Left hindlimb (tissue), 1 donor: ENCODE measurements at regions not wholly inside any gene's neighbourhood (a gene's known extent, or its start where the extent isn't known, plus 50 kb on each side); places are given as distances from the start of the nearest gene placed in this dataset.
"Not testable (repeated sequence)": the region's sequence is repeated elsewhere in the genome, so short reads cannot be mapped to it uniquely, and the experiment has no call there.

ENCODE experiments used
- DNase-seq: peaks from one replicate; pipeline ENCODE4 v3.0.0-alpha.2; 2018

DNA sequence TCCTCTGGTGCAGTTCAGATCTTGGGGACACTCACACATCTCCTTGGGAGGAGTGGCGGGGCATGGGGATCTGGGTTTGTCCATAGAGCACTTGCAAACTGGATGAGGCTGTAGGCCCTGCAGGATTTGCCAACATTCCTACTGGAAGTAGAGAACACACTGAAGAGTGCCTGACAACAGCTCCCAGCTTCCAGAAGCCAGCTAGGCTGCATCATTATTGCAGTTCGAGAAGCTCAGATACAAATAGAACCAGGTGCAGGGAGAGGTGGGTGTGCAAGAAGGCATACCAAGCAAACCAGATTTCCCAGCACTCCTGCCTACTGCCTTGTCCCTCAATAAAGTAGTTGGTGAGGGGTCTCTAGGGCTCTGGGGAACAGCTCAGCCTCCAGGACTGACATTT, 52.5 kb downstream of the RHOB start:
- no peak for DNase-seq

DNA sequence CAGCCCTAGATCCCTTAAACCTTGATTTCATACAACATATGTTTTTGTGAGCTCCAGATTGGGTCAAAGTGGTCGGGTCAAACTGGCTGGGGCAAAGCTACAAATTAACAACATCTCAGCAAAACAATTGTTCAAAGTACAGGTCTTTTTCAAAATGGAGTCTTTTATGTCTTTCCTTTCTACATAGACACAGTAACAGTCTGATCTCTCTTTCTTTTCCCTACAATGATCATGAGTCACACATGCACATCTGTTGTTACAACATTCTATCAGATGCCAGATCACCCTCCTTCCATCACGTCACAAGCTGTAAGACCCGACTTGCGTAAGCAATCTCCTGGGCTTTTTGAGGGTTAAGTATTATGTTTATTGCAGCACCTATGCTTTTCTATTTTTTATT, 55.1 kb downstream of the RHOB start:
- no peak for DNase-seq

DNA sequence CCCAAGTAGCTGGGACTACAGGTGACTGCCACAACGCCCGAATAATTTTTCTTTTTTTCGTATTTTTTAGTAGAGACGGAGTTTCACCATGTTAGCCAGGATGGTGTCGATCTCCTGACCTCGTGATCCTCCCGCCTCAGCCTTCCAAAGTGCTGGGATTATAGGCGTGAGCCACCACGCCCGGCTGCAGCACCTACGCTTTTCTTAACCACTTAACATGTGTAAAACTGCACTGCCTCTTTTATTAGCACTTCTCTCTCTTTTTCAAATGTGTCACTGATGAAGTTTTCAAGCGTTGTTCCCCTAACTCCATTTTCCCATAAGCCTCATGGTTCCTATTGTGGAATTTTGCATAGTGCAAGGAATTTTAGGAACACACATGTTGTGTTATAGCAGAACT, 55.6 kb downstream of the RHOB start:
- not testable (repeated sequence) for DNase-seq

DNA sequence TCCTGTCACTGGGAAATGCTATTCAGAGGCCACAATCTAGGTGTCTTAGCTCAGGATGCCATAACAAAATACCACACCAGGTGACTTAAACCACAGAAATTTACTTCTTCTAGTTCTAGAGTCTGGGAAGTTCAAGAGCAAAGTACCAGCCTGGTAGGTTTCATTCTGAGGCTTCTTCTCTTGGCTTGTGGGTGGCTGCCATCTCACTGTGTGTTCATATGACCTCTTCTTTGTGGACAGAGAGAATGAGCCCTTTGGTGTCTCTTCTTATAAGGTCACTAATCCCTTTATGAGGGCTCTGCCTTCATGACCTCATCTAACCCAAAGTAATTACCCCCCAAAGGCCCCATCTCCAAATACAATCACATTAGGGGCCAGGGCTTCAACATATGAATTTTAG, 57.3 kb downstream of the RHOB start:
- DNase-seq, result no peak

DNA sequence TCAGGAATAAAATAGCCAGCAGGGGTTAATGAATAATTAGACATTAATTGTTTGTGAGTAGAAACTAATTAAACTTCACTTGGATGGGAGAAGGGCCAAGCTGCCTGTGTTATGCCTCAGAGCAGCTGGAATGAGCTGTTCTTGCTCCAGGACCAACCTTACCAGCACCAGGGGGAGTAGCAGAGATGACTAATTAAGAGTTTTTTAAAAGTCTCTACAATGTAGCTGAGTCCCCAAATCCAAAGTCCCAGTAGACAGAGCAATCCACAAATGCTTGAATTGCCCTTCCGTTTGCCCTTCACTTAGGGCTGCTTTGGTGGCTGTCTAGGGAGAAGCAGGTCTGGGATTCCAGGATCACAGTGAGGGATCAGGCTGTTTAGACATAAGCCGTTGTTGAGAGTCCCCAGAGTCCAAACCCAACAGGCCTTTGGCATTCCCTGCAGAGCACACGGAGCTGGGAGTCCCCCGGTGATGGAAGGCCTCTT, 59.4 kb downstream of the RHOB start:
- no peak for DNase-seq

DNA sequence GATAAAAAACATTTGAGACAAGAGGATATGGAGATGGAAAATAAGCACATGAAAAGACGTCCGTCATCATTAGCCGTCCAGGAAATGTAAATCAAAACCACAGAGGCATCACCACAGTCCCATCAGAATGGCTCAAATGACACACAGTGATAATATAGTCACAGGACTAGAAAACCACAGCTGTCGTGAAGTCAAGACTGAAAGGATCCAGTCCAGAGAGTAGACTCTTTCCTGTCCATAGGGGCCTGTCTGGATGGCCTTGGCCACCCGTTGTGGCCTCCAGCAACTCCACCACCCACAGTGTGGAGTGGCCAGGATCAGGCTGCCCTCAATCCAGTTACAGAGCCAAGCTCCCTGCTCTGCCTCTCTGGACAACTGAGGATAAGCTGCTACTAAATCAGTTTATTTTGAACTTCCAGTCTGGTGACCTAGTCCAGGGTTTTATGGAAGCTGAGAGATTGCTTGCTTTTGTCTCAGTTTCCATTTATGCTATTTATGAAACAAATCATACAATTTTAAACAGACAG, 60.4 kb downstream of the RHOB start:
- no peak for DNase-seq

DNA sequence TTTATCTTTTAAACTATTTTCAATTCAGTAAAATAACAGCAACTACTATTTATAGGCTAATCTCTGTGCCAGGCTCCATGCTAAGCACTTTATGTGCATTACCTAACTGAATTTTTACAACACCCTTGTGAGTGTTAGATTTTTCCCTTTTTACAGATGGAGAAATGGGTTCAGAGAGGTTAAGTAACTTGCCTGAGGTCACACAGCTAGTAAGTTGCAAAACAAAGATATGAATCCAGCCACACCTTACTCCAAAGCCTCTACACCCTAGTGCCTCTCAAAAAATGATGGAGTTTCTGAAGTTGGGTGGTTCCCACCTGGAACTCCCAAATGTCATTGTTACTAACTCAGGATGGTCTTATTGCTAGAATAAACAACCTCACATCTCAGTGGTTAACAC, 60.8 kb downstream of the RHOB start:
- no peak for DNase-seq

DNA sequence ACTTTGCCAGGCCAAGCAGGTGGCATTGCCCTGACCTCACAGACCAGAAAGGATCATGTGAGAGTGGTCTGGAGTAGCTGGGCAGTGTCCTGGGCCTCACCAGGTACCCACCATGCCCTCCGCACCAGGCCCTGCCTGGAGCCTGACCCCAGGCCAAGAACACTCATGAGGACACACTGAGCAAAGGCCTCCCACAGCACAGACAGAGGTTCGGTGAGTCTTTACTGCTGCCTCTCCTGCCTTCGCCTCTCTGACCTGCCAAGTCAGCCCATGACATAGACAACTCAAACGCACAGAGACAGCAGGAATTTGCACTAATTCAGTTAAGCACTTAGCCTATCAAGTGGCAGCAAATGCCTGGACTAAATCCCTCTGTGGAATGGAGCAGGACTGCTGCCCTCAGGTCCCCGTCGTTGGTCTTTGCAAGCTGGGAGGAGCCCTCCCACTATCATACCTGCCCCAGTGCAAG, 62.5 kb downstream of the RHOB start:
- DNase-seq, result no peak

DNA sequence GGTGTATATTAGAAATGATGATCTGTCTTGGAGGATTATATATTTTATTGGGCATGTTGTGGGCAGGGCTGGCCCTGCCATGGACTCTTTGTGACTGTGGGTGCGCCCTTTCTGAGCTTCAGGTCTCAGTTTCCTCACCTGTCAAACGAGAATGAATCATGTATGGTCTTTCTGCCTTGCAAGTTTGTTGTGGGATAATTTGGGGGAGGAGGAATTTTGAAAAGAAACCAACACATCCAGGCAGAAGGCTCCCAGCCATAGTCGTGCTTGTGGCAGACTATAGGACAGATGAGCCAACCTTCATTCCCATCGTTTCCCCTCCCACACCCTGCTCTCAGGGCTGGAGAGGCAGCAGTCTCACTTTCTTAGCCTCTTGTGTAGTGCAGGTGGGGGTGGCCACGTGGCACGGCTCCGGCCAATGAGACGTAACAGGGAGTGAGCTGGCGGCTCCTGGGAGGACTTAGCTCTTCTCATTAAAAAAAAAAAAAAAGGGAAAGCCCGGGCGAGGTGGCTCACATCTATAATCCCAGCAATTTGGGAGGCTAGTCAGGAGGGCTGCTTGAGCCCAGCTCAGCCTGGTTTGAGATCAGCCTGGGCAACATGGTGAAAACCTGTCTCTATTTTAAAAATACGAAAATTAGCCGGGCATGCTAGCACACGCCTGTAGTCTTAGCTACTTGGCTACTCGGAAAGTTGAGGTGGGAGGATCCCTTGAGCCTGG, 63.1 kb downstream of the RHOB start:
- no peak for DNase-seq

DNA sequence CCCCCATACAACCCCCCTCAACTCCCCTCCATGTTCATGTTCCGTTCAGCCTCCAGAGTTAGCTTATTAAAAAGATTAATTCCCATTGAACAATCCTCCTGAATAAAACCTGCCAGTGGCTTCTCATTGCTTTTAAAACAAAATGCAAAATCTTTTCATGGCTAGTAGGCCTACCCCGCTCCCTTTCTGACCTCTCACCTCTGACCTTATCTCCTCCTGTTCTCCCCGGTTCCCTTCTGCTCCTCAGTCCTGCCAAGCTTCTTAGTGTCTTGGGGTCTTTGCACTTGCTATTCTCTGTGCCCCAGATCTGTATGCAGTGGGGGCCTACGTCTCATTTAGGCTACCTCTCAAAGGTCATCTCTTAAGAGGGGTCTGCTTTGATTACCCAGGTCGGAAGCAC, 64.3 kb downstream of the RHOB start:
- DNase-seq, result no peak

DNA sequence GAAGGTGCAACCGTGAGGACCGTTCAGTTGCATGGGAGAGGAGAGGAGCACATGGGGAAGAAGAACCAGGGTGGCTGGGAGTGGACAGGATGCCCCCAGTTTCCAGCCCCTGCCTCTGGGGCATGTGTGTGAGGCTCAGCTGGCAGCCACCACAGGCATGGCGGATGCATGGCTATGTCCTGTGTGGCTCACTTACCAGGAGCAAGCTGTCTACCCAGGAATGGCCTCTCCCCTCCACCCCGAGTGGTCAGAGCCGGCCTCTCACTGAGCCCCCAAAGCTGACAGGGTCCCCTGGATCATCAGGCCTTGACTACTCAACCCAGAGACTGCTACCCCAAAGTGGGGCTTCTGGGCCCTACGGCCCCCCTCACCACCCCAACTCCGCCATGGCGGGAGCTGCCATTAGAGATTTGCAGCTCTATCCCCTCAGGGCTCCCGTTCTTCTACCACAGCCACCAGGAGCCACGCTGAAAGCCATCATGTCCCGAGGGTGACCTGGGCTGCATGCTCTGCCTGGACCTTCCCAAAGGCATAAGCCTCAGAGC, 65.3 kb downstream of the RHOB start:
- DNase-seq, result no peak

DNA sequence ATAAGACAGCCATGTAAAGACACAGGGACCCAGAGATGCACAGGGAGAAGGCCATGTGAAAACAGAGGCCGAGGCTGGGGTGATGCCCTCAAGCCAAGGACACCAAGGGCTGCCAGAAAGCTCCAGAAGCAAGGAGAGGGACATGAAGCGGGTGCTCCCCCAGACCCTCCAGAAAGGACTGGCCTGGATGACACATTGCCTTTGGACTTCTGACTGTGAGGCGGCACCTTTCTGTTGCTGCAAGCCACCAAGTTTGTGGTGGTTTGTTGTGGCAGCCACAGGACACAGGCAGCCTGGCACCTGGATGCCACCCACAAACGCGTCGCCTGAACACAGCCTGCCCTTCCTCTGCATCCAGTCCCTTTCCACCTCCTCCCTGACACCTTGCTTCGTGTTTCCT, 67.1 kb downstream of the RHOB start:
- no peak for DNase-seq

DNA sequence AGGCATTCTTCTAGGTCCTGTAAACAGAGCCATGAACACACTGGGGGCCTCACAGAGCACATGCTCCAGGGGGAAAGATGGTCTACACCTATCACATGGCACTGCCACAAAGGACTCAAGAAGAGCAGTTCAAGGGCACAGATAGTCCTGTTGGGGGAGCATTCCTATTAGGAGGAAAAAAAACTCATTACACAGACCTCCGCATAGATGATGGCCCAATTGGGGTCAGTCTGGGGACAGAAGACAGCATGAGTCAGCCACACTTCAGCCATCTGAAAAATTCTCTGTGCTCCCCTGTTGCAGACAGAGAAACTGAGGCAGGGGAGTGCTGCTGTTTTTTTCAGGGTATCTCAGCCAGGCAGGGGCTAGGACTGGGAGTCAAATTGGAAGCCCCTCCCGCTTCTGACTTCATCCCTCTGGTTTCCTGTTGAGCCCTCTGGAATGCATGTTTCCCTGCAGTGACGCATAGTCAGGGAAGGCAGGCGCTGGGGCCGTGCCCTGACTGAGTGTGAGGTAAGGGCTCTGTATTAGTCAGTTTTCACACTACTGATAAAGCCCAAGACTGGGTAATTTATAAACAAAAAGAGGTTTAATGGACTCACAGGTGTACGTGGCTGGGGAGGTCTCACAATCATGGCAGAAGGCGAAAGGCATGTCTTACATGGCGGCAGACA, 67.9 kb downstream of the RHOB start:
- DNase-seq, result no peak

DNA sequence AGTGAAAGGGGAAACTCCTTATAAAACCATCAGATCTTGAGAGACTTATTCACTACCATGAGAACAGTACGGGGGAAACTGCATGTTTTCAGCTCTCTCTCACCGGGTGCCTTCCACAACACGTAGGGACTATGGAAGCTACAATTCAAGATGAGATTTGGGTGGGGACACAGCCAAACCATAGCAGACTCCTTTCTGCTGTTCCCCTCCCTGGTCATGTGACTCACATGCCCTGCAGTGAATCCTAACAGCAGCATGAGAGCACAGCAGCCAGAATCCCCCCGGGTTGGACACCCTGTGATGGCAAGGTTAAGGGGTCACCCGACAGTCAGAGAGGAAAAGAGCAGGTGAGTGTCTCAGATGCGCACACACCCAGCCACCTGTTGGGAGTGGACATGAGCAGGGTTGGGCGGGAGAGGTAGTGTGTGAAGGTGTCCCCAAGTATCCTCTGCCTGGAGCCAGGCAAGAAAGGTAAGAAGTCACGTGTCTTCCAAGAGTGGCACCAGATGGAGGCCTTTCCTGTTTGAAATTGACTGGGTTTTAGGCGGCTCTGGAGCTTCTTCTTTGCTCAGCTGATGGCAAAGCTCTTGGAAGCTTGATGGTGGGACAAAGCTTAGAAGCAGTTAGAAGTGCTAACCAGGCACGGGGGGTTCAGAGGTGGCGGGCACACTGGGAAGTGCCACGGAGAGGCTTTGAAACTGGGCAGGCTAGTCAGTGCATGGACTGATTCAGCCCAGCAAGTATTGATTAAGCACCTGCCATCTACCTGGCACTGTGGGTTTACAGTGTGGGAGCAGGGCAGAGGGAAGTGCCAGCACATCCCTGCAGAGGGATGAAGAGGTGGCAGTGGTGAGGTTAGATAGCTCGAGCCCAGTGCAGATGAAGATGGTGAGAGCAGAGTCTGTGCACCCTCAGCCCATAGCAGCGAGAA, 68.7 kb downstream of the RHOB start:
- DNase-seq, result no peak

DNA sequence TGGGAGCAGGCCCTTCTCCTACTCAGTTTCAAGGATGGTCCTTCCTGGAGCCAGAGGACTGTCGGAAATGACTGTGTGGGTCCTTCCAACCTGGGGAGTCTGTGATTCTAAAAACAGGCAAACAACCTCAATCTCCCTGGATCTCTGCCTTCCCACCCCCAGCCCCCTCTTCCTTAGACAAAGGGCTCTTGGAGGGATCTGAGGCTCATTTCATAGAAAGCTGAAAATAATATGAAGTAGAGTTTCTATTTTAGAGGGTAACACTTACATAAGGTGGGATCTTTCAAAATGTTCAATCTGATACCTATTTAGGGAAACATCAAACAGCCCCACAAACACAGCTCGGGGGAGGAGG, 69.4 kb downstream of the RHOB start:
- no peak for DNase-seq

DNA sequence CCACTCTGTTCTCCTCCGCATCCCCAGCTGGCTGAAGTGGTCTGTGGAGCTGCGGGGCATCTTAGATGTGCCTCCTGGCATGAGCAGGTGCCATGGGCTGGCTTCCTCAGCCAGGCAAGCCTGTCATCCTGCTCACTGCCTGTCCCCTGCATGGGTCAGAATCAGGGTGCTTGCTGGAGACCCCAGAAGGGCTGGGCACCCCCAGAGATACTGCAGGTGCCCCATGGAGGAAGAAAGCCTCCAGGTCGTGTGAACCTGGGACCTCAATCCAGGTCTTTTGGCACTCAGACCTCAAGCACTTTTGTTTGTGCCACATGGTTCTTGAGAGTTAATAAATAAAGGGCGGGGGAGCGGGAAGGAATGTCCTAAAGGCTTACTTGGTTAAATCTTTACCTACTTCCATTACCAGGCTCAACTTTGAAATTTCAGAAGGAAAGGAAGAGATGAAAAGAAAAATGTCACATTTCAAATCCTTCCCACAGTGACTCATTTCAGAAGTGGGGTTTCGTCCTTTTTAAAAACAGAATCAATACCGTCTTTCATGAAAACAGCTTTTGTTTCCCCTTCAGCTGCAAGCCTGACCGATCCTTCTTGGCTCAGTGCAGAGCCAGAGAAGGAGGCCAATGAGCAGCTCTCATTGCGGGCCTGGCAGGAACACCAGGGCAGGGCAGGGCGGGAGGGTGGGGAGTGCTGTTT, 69.9 kb downstream of the RHOB start:
- DNase-seq, result no peak

DNA sequence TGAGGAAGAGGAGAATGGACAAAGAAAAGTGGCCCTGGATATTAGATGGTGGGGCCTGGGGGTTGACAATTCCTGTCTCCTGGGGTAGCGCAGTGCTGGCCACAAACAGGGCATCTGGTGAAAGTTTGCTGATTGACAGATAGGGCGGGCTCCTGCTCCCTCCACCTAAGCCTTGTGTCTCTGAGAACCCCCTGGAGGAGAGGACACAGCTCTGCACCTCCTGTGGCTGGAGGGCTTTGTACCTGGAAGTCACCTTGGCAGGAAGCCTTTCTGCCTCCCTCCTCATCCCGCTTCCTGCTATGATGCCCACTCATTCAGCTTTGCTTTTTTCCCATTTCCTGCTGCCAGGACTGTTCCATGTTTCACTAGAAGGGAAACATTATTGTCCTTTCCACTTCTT, 72.4 kb downstream of the RHOB start:
- no peak for DNase-seq

DNA sequence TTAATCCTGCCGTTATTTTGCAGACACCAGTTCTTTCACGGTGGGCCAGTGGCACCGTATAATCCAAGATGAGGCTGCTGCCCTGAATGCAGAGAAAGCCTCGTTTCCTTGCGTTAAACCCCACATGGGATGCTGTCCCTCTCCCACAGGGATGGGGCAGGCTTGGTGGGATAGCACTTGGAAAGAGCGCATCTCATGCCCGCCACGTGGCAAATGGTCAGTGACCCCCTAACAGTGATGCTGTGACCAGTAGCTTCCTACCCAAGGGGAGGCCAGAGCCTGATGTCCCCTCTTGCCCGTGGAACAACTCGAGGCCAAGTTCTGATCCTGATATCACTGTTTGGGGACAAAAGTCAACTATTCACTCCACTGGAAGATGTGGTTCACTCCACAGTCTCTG, 73.3 kb downstream of the RHOB start:
- DNase-seq, result no peak

DNA sequence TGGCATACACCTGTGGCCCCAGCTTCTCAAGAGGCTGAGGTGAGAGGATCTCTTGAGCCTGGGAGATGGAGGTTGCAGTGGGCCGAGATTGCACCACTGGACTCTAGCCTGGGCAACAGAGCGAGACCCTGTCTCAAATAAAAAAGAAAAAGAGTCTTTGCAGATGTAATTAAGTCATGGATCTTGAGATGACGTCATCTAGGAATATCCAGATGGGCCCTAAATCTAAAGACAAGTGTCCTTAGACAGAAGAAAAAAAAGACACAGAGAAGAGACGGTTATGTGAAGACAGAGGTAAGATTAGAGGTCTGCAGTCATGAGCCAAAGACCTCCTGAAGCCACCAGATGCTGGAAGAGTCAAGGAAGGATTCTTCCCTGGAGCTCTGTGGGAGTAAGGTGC, 74.3 kb downstream of the RHOB start:
- DNase-seq, result no peak

DNA sequence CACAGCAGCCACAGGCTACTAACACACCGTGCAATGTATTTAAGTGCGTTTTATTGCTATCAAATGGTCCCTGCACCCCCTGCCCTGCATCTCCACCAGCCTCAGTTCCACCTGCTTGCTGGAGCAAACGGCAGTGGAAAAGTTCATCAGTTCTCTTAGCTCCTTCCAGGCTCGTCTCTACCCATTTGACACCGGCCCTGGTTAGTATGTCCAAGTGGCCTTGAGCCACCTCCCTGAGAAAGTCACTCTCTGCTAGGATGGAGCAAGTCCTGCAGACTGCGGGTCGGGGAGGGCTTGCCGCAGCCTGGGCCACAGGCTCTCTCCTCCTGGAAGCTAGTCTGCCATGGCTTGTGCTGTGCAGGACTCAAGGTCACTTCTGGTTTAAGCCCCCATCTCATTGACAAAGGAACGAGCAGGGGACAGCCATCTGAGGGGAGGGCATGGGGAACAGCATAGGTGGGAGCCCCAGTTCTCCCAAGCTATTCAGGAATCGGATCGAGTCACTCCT, 74.9 kb downstream of the RHOB start:
- DNase-seq, result no peak

DNA sequence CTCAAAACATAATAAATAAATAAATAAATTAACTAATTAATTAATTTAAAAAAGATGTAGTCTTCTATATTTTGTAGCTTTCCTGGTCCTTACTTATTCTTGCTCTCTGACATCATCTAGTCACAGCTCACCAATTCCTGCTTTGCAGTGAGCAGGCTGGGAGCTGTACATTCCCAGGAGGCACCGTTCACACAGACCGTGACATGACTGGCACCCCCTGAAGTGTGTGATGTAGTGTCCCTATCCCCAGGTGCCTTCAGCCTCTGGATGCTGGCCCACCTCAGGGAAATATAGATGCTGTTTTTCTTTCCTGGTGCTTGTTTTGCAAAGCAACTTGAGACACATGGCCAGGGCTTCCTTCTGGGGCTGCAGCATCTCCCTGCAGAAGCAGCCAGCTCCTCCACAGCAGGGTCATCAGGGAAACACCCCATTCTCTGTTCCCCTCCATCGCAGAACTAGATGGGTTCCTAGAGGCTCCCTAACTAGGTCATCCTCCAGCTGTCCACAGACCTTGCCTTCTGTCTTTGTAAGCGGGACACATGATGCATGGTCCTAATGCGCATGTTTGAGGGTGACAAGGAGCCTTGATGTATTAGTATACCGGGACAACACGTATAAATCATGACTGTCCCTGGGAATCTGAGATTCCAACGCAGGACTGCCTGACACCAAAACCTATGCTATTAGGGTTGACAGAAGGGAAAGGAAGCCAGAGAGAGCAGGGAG, 76.4 kb downstream of the RHOB start:
- no peak for DNase-seq

DNA sequence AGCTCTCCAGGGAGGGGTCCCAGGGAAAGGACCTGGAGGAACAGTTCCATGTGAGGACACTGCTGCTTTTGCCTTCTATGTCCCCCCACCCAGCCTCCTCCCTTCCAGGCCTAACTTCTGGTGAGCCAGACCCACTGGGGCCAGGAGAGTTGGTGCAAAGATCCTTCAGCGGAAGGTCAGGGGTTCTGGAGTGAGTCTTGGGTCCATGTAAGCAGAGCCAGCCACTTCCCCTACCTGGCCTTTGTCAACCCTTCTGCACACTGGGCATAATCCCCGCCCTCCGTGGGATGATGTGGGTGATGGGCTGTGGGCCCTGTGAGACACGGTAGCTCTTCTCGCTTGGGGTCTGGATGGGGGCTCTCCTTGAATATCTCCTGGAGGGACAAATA, 76.9 kb downstream of the RHOB start:
- no peak for DNase-seq
